ENCODE measurements at regions not wholly inside any gene's neighbourhood (a gene's known extent, or its start where the extent isn't known, plus 50 kb on each side); places are given as distances from the start of the nearest gene placed in this dataset.

GRCh38 chr2:187876554-187876953, 322.3 kb upstream of the TFPI start:
- no peak for TF ChIP-seq CTCF (IDR thresholded peaks at IDR 0.05; ENCODE audit: insufficient read depth, missing control alignments)
- no peak for DNase-seq (ENCODE audit: insufficient read length, low spot score)
- FAIRE-seq: no peak

- no peak for FAIRE-seq
- no peak for DNase-seq (ENCODE audit: insufficient read length, low spot score)
- TF ChIP-seq CTCF (IDR thresholded peaks at IDR 0.05; ENCODE audit: insufficient read depth, missing control alignments): no peak
These were observed 323.2 kb upstream of the TFPI start for GRCh38 chr2:187877391-187877790.

- FAIRE-seq (no peak), DNase-seq (ENCODE audit: insufficient read length, low spot score) (no peak)
- no peak for TF ChIP-seq CTCF (IDR thresholded peaks at IDR 0.05; ENCODE audit: insufficient read depth, missing control alignments)
These were observed 323.9 kb upstream of the TFPI start for GRCh38 chr2:187878112-187878511.

GRCh38 chr2:187879491-187879890, 325.3 kb upstream of the TFPI start:
- DNase-seq (ENCODE audit: insufficient read length, low spot score) (no peak), FAIRE-seq (no peak)
- TF ChIP-seq CTCF (IDR thresholded peaks at IDR 0.05; ENCODE audit: insufficient read depth, missing control alignments): no peak

GRCh38 chr2:187884003-187884402, 329.8 kb upstream of the TFPI start:
- no peak for TF ChIP-seq CTCF (IDR thresholded peaks at IDR 0.05; ENCODE audit: insufficient read depth, missing control alignments)
- DNase-seq (ENCODE audit: insufficient read length, low spot score) (no peak), FAIRE-seq (no peak)

GRCh38 chr2:187890690-187891089, 336.5 kb upstream of the TFPI start:
- no peak for TF ChIP-seq CTCF (IDR thresholded peaks at IDR 0.05; ENCODE audit: insufficient read depth, missing control alignments)
- FAIRE-seq: no peak
- DNase-seq (ENCODE audit: insufficient read length, low spot score): no peak

- FAIRE-seq (no peak), DNase-seq (ENCODE audit: insufficient read length, low spot score) (no peak)
- TF ChIP-seq CTCF (IDR thresholded peaks at IDR 0.05; ENCODE audit: insufficient read depth, missing control alignments): no peak
These were observed 345.8 kb upstream of the TFPI start for GRCh38 chr2:187900021-187900420.
